Right lobe of liver (tissue), 6 donors: ENCODE measurements at regions not wholly inside any gene's neighbourhood (a gene's known extent, or its start where the extent isn't known, plus 50 kb on each side); places are given as distances from the start of the nearest gene placed in this dataset.

Source experiments
- ATAC-seq, 4 donors: fragments of 200-7000 bp; cut with Tn5 transposase; one replicate each; pipeline ENCODE4 v1.9.1; 2020; ENCODE audit warnings: mild to moderate bottlenecking in 4 of 4, moderate library complexity in 4 of 4
- DNase-seq, 3 donors: peaks; one replicate each; pipeline ENCODE4 v3.0.0-alpha.2; 2020
- H3K27ac ChIP-seq, 3 donors: fragments of 200-600 bp; one replicate each; pipeline ENCODE4 v1.8.0; 2022
- H3K27me3 ChIP-seq, 2 donors: fragments of 200-600 bp; one replicate each; pipeline ENCODE4 v1.8.0; 2022
- H3K36me3 ChIP-seq, 4 donors: fragments of 200-600 bp; sonication (generic) in 1 of 4; one replicate each; pipeline versions ENCODE4 v1.5.1 to v1.8.0; 2017 to 2022; ENCODE audit warnings: control low read depth in 1 of 4
- H3K4me1 ChIP-seq, 4 donors: fragments of 200-600 bp; sonication (generic) in 1 of 4; one replicate each; pipeline versions ENCODE4 v1.5.1 to v1.8.0; 2017 to 2022; ENCODE audit warnings: control low read depth in 1 of 4
- H3K4me3 ChIP-seq, 3 donors: fragments of 200-600 bp; one replicate each; pipeline ENCODE4 v1.8.0; 2022
- H3K9me3 ChIP-seq, 4 donors: fragments of 200-600 bp; sonication (generic) in 1 of 4; one replicate each; pipeline versions ENCODE4 v1.5.1 to v1.8.0; 2017 to 2022; ENCODE audit warnings: control low read depth in 1 of 4
- POLR2A ChIP-seq: fragments of 450-650 bp; IDR thresholded peaks from one replicate; pipeline ENCODE4 v1.6.1; 2017; ENCODE audit warnings: antibody characterized with exemption, mild to moderate bottlenecking
- WGBS: methylation state at CpG from one replicate; pipeline ENCODE4 v1.1.6; 2018; ENCODE audit warnings: low coverage, low lambda C conversion rate; ENCODE audit not compliant: insufficient coverage; ENCODE audit errors: missing lambda C conversion rate; 5-methylcytosine and 5-hydroxymethylcytosine counted together
- intact Hi-C, 2 donors: fragments of 100-400 bp; cut with DNase I; formaldehyde crosslinking; loops; one replicate each; pipeline versions ENCODE4 v1.11.2 to v1.14.1; 2022
- TF ChIP-seq, protein P1 (sequence below), 4 donors: fragments of 200-600 bp in 3 of 4; fragments of 450-650 bp in 1 of 4; IDR thresholded peaks; one replicate each; pipeline versions ENCODE4 v1.5.1 to v1.8.0; 2016 to 2022; ENCODE audit warnings: antibody characterized with exemption in 4 of 4, mild to moderate bottlenecking in 2 of 4
- donor health status: DM: no; HTN: yes; CAD: no.
- donor health status: DM: no; HTN: no; CAD: no.
- donor health status: DM: no; HTN: no; CAD: no.
- donor health status: DM: no; HTN: yes; CAD: no.
- donor health status: DM: no; HTN: yes; CAD: no.

DNA sequence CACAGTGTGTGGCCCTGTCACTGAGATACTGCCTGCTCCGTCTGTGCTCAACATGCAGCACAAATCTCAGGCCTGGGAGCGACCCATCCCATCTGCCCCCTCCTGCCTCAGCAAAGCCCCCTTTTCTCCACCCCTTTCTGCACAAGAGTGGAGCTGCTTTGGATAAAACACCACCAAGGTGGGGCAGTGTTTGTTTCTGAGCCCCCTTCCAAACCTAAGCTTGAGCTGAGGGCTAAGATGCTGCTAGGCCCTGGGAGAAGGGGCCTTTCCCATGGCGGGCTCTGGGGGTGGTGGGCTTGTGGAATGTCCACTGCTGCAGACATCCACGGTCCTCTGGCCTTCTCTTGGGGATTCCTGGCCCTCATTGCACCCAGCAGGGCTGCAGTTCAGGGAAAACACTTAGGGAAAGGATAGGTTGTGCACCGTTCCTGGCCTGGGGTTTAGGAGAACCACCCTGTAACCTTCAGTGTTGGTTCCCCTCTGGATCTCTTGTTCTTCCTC is 594.1 kb downstream of the TBC1D22A start:
- Histone ChIP-seq H3K4me1 (no peaks in the 10 kb centered on the region), H3K27me3 (no peaks in the 10 kb centered on the region), H3K27ac (no peak overlapping the region), H3K9me3 (no peaks in the 10 kb centered on the region), H3K36me3 (no peaks in the 10 kb centered on the region), H3K4me3 (no peak overlapping the region)
- intact Hi-C loops, result no loop called here
- WGBS, result 55% methylated on average over 4 of the region's 5 CpGs
- DNase-seq (peak in 1 of 3 donors; percentile 18), ATAC-seq (no peak)
- TF ChIP-seq POLR2A, result no peak
- TF ChIP-seq, protein P1, sequence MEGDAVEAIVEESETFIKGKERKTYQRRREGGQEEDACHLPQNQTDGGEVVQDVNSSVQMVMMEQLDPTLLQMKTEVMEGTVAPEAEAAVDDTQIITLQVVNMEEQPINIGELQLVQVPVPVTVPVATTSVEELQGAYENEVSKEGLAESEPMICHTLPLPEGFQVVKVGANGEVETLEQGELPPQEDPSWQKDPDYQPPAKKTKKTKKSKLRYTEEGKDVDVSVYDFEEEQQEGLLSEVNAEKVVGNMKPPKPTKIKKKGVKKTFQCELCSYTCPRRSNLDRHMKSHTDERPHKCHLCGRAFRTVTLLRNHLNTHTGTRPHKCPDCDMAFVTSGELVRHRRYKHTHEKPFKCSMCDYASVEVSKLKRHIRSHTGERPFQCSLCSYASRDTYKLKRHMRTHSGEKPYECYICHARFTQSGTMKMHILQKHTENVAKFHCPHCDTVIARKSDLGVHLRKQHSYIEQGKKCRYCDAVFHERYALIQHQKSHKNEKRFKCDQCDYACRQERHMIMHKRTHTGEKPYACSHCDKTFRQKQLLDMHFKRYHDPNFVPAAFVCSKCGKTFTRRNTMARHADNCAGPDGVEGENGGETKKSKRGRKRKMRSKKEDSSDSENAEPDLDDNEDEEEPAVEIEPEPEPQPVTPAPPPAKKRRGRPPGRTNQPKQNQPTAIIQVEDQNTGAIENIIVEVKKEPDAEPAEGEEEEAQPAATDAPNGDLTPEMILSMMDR (IDR thresholded peaks at IDR 0.05), result no peak

DNA sequence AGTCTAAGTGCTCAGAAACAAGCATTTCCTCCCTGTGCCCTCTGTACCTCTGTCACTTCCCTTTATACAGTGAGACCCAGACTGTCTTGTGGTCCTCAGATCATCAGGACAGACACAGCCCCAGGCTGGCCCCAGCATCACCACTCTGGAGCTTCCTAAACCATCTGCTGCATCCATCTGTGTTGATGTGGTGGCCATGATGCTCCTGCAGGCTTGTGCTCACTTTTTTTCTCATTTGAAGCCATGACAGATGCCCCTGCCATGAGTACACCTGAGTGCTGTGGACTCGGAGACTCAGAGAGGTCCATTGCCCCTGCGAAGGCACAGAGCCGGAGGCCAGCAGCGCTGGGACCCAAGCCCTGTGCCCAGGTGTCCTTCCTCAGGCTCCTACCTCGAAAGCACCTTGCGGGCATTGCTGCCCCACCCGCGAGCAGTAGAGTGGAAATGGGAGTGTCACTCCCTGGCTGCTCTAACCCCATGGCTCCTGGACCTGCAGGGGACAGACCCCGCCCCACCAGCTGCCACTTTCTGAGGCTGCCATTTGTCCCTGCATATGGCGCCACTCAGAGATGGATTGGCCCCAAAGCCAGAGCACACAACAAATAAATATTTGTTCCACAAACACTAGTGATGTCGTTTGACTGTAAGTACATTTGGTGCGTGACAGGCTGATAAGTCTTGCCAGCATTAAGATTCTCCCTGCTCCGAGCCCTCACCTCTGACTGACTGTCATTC is 593.5 kb downstream of the TBC1D22A start:
- TF ChIP-seq, protein P1 (IDR thresholded peaks at IDR 0.05), result no peak
- TF ChIP-seq POLR2A, result no peak
- Histone ChIP-seq H3K36me3 (no peaks in the 10 kb centered on the region), H3K27ac (no peak overlapping the region), H3K4me1 (no peaks in the 10 kb centered on the region), H3K4me3 (no peak overlapping the region), H3K9me3 (no peaks in the 10 kb centered on the region), H3K27me3 (no peaks in the 10 kb centered on the region)
- intact Hi-C loops, result no loop called here
- DNase-seq, result peak in 1 of 3 donors; percentile 17
- whole genome bisulfite sequencing, result 93% methylated on average over 4 of the region's 13 CpGs
- no peak for ATAC-seq

DNA sequence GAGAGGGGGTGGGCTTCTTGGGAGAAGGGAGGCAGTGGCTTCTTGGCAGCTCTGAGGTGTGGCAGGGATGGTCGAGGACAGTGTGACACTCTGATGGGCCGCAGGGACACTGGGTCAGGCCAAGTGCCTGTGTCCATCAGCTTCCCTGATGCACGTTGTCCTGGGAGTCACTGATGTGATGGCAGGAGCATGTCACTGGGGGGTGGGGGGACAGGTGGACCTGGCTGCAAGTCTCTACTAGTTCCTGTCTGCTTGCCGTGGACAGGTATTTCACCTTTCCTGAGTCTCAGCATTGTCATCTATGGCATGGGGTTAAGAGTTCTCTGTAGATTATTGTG is 592.9 kb downstream of the TBC1D22A start:
- DNase-seq, result peak in 1 of 3 donors; percentile 11
- ATAC-seq, result no peak
- intact Hi-C loops, result no loop called here
- no peak overlapping the region for H3K4me3 ChIP-seq
- no peaks in the 10 kb centered on the region for H3K27me3 ChIP-seq
- no peaks in the 10 kb centered on the region for H3K36me3 ChIP-seq
- no CpG with 5 or more reads among the region's 4 CpGs for WGBS
- no peaks in the 10 kb centered on the region for H3K4me1 ChIP-seq
- no peaks in the 10 kb centered on the region for H3K9me3 ChIP-seq
- H3K27ac ChIP-seq, result no peak overlapping the region
- TF ChIP-seq, protein P1 (IDR thresholded peaks at IDR 0.05), result no peak
- no peak for TF ChIP-seq POLR2A

DNA sequence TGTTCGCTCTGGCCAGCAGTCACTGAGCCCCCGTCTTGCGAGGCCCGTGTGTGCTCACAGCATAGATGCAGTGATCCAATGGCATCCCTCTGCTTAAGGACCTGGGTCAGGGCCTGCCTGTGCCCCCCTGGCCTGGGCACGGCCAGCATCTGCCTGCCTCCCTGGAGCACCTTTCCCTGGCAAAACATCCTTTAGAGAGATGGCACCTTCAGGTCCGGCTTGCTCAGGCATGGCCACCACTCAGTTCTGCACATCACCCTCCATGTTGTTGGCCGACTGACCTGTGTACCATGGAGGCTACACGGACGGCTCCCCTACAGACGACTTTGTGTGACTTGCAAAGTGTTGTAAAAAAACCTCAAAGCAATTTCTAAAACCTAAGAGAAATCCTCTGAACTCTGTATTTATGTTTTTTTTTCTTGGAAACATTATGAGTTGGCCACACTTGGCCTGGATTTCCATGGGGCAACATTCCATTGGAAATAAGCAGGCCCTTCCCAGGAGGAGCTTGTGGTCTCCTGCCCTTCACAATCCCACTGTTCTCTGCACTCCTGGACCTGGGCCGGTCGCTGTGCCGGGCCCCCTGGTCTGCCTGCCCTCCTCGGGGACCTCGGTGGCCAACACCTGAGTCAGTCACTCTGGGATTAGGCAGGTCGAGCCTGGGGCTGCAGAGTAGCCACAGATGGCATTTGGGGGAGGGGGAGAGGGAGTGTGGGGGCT is 592.4 kb downstream of the TBC1D22A start:
- H3K4me3 ChIP-seq, result no peak overlapping the region
- DNase-seq (no peak), ATAC-seq (no peak)
- intact Hi-C loops, result no loop called here
- no peaks in the 10 kb centered on the region for H3K4me1 ChIP-seq
- H3K9me3 ChIP-seq, result no peaks in the 10 kb centered on the region
- H3K27me3 ChIP-seq, result no peaks in the 10 kb centered on the region
- TF ChIP-seq, protein P1 (IDR thresholded peaks at IDR 0.05), result no peak
- TF ChIP-seq POLR2A, result no peak
- 66% methylated on average over 5 of the region's 16 CpGs for whole genome bisulfite sequencing
- H3K27ac ChIP-seq, result no peak overlapping the region
- no peaks in the 10 kb centered on the region for H3K36me3 ChIP-seq
